IMR-90 (cell line): ENCODE measurements at regions not wholly inside any gene's neighbourhood (a gene's known extent, or its start where the extent isn't known, plus 50 kb on each side); places are given as distances from the start of the nearest gene placed in this dataset.

Experiments
- ATAC-seq: fragments of 200-7000 bp; cut with Tn5 transposase; 2 replicates; pipeline ENCODE4 v1.9.1; 2020; ENCODE audit warnings: low read depth, mild to moderate bottlenecking, moderate library complexity
- BruUV-seq: library from RNA; stranded (reverse); fragments of 400-500 nt; replicated peaks from 2 replicates; lab custom pipeline; 2021; lab: Mats Ljungman, UMichigan
- CTCF ChIA-PET: fragments of 300-600 bp; formaldehyde crosslinking; extraction: SDS; loops from one replicate; lab custom pipeline; 2021; ENCODE audit warnings: antibody characterized with exemption; lab: Yijun Ruan, JAX
- POLR2A ChIA-PET: fragments of 300-600 bp; sonication (Branson Sonifier 250); formaldehyde crosslinking; loops from one replicate; lab custom pipeline; 2022; ENCODE audit warnings: antibody characterized with exemption; ENCODE audit not compliant: unreplicated experiment; lab: Charles Lee
- DNase-seq: peaks from one replicate; pipeline ENCODE4 v3.0.0; 2013
- H2AFZ ChIP-seq: replicated peaks from 2 replicates; pipeline ENCODE3; 2013; ENCODE audit warnings: low read length, mild to moderate bottlenecking; ENCODE audit not compliant: poor library complexity
- H2AK5ac ChIP-seq: 2 replicates; pipeline ENCODE4 v1.6.1; 2013; ENCODE audit warnings: low read depth, low read length, inconsistent platforms
- H2AK9ac ChIP-seq: replicated peaks from 2 replicates; pipeline ENCODE3; 2013; ENCODE audit warnings: mild to moderate bottlenecking, low read depth, low read length, moderate library complexity; ENCODE audit not compliant: poor library complexity
- H2BK120ac ChIP-seq: 2 replicates; pipeline ENCODE4 v1.6.1; 2013; ENCODE audit warnings: low read depth, low read length, inconsistent platforms
- H2BK15ac ChIP-seq: 3 replicates; pipeline ENCODE4 v1.6.1; 2013; ENCODE audit warnings: low read depth, low read length, inconsistent platforms
- H2BK20ac ChIP-seq: 2 replicates; pipeline ENCODE4 v1.6.1; 2013; ENCODE audit warnings: low read depth, mild to moderate bottlenecking, inconsistent platforms, low read length, moderate library complexity
- H2BK5ac ChIP-seq: 2 replicates; pipeline ENCODE4 v1.6.1; 2013; ENCODE audit warnings: mild to moderate bottlenecking, low read depth, low read length, inconsistent platforms; ENCODE audit not compliant: poor library complexity, severe bottlenecking
- H3K14ac ChIP-seq: replicated peaks from 2 replicates; pipeline ENCODE4 v1.6.1; 2013; ENCODE audit warnings: low read depth, low read length, inconsistent platforms
- H3K18ac ChIP-seq: 2 replicates; pipeline ENCODE4 v1.6.1; 2013; ENCODE audit warnings: low read depth, low read length, control low read depth
- H3K23ac ChIP-seq: 2 replicates; pipeline ENCODE4 v1.6.1; 2013; ENCODE audit warnings: low read depth, low read length, inconsistent platforms
- H3K27ac ChIP-seq: 2 replicates; pipeline ENCODE4 v1.5.1; 2013; ENCODE audit warnings: mild to moderate bottlenecking, control low read depth, low read length; ENCODE audit not compliant: insufficient read depth
- H3K27me3 ChIP-seq: 2 replicates; pipeline ENCODE4 v1.6.1; 2013; ENCODE audit warnings: low read length; ENCODE audit not compliant: control insufficient read depth, insufficient read depth
- H3K36me3 ChIP-seq: 2 replicates; pipeline ENCODE4 v1.6.1; 2013; ENCODE audit warnings: low read length, mixed read lengths; ENCODE audit not compliant: control insufficient read depth, insufficient read depth
- H3K4ac ChIP-seq: 2 replicates; pipeline ENCODE4 v1.6.1; 2013; ENCODE audit warnings: low read depth, low read length, inconsistent platforms
- H3K4me1 ChIP-seq: 2 replicates; pipeline ENCODE4 v1.6.1; 2013; ENCODE audit warnings: low read length, mixed read lengths; ENCODE audit not compliant: control insufficient read depth, insufficient read depth
- H3K4me2 ChIP-seq: 2 replicates; pipeline ENCODE4 v1.6.1; 2013; ENCODE audit warnings: low read depth, mild to moderate bottlenecking, control low read depth, low read length, moderate library complexity
- H3K4me3 ChIP-seq: 2 replicates; pipeline ENCODE4 v1.5.1; 2013; ENCODE audit warnings: low read depth, mild to moderate bottlenecking, control low read depth, low read length, moderate library complexity; ENCODE audit not compliant: insufficient read depth
- H3K56ac ChIP-seq: 2 replicates; pipeline ENCODE4 v1.6.1; 2013; ENCODE audit warnings: low read length, inconsistent platforms; ENCODE audit not compliant: insufficient read depth; ENCODE audit errors: extremely low read depth
- H3K79me1 ChIP-seq, 2 experiments: 2 replicates each; pipeline ENCODE4 v1.6.1; 2013; ENCODE audit warnings: low read length in 2 of 2, inconsistent platforms in 1 of 2, low read depth in 1 of 2
- H3K9ac ChIP-seq: 2 replicates; pipeline ENCODE4 v1.6.1; 2013; ENCODE audit warnings: low read depth, low read length, control low read depth
- H3K9me1 ChIP-seq: 2 replicates; pipeline ENCODE4 v1.6.1; 2013; ENCODE audit warnings: low read length, inconsistent platforms; ENCODE audit not compliant: insufficient read depth
- H3K9me3 ChIP-seq: 2 replicates; pipeline ENCODE4 v1.6.1; 2013; ENCODE audit warnings: low read length; ENCODE audit not compliant: control insufficient read depth, insufficient read depth
- H4K20me1 ChIP-seq: 2 replicates; pipeline ENCODE4 v1.6.1; 2013; ENCODE audit warnings: low read length, inconsistent platforms; ENCODE audit not compliant: insufficient read depth
- H4K5ac ChIP-seq: 2 replicates; pipeline ENCODE4 v1.6.1; 2013; ENCODE audit warnings: mild to moderate bottlenecking, low read depth, low read length, control low read depth
- H4K8ac ChIP-seq, 2 experiments: 2 replicates each; pipeline ENCODE4 v1.6.1; 2013; ENCODE audit warnings: low read depth in 2 of 2, low read length in 2 of 2, control low read depth in 1 of 2, inconsistent platforms in 1 of 2
- H4K91ac ChIP-seq: 2 replicates; pipeline ENCODE4 v1.6.1; 2013; ENCODE audit warnings: low read depth, low read length, inconsistent platforms; ENCODE audit not compliant: insufficient read depth
- BHLHE40 ChIP-seq: fragments of 150-350 bp; IDR thresholded peaks from 2 replicates; pipeline ENCODE4 v1.6.1; 2016; ENCODE audit warnings: mild to moderate bottlenecking, low read depth, low read length
- CEBPB ChIP-seq: IDR thresholded peaks from 2 replicates; pipeline ENCODE4 v1.6.1; 2012; ENCODE audit warnings: low read depth, low read length, improper control_type of control experiment
- CHD1 ChIP-seq: IDR thresholded peaks from 2 replicates; pipeline ENCODE4 v1.6.1; 2012; ENCODE audit warnings: low read depth, low read length, improper control_type of control experiment
- CTCF ChIP-seq: conservative IDR thresholded peaks from 2 replicates; pipeline ENCODE4 v1.5.1; 2012; ENCODE audit warnings: mild to moderate bottlenecking, low read depth, low read length, improper control_type of control experiment
- ELK1 ChIP-seq: fragments of 150-350 bp; IDR thresholded peaks from 2 replicates; pipeline ENCODE4 v1.6.1; 2016; ENCODE audit warnings: low read depth, mild to moderate bottlenecking, low read length, moderate library complexity, borderline replicate concordance
- FOS ChIP-seq: fragments of 150-350 bp; IDR thresholded peaks from 2 replicates; pipeline ENCODE4 v1.6.1; 2016; ENCODE audit warnings: low read depth, low read length
- MAFK ChIP-seq: IDR thresholded peaks from 2 replicates; pipeline ENCODE4 v1.6.1; 2012; ENCODE audit warnings: low read depth, low read length, improper control_type of control experiment
- MAZ ChIP-seq: IDR thresholded peaks from 2 replicates; pipeline ENCODE4 v1.6.1; 2012; ENCODE audit warnings: low read depth, mild to moderate bottlenecking, low read length, improper control_type of control experiment, moderate library complexity, borderline replicate concordance
- MXI1 ChIP-seq: IDR thresholded peaks from 2 replicates; pipeline ENCODE4 v1.6.1; 2012; ENCODE audit warnings: low read depth, mild to moderate bottlenecking, low read length, moderate library complexity, borderline replicate concordance
- NFE2L2 ChIP-seq: fragments of 150-350 bp; IDR thresholded peaks from 2 replicates; pipeline ENCODE4 v1.6.1; 2016; ENCODE audit warnings: low read depth, mild to moderate bottlenecking, low read length
- POLR2A ChIP-seq: IDR thresholded peaks from 2 replicates; pipeline ENCODE4 v1.6.1; 2012; ENCODE audit warnings: mild to moderate bottlenecking, low read depth, low read length
- RAD21 ChIP-seq: IDR thresholded peaks from 2 replicates; pipeline ENCODE4 v1.6.1; 2012; ENCODE audit warnings: low read length, improper control_type of control experiment
- RCOR1 ChIP-seq: IDR thresholded peaks from 2 replicates; pipeline ENCODE4 v1.6.1; 2012; ENCODE audit warnings: mild to moderate bottlenecking, low read length, improper control_type of control experiment; ENCODE audit not compliant: insufficient replicate concordance
- RFX5 ChIP-seq: IDR thresholded peaks from 2 replicates; pipeline ENCODE4 v1.8.0; 2012; ENCODE audit warnings: low read depth, mild to moderate bottlenecking, low read length, moderate library complexity
- SMC3 ChIP-seq: fragments of 150-350 bp; IDR thresholded peaks from 2 replicates; pipeline ENCODE4 v1.6.1; 2016; ENCODE audit warnings: low read depth, mild to moderate bottlenecking, antibody characterized with exemption, low read length, moderate library complexity
- USF2 ChIP-seq: fragments of 150-350 bp; IDR thresholded peaks from 2 replicates; pipeline ENCODE4 v1.6.1; 2017; ENCODE audit warnings: mild to moderate bottlenecking, antibody characterized with exemption, low read length, low read depth
- WGBS, 2 experiments: methylation state at CpG; one replicate each; pipeline versions ENCODE4 v1.1.5 to v1.1.7; 2013; ENCODE audit warnings: missing lambda C conversion rate in 2 of 2; ENCODE audit not compliant: insufficient read length in 1 of 2; ENCODE audit errors: extremely low coverage in 2 of 2; 5-methylcytosine and 5-hydroxymethylcytosine counted together
- dilution Hi-C: fragments of 300-500 bp; cut with HindIII; formaldehyde crosslinking; loops from one replicate; pipeline ENCODE4 v1.14.3; 2018; ENCODE audit warnings: low sequenced_read_pairs; ENCODE audit not compliant: unreplicated experiment
- in situ Hi-C: fragments of 300-500 bp; cut with MboI; formaldehyde crosslinking; loops from 3 replicates; pipeline ENCODE4 v1.14.3; 2019; ENCODE audit warnings: low sequenced_read_pairs, inconsistent platforms, mixed read lengths
- intact Hi-C: fragments of 100-400 bp; cut with micrococcal nuclease; formaldehyde crosslinking; loops from 2 replicates; pipeline ENCODE4 v1.10.0; 2022

- H3K79me1 ChIP-seq: no peaks in the 10 kb centered on the region
- no peaks in the 10 kb centered on the region for H3K36me3 ChIP-seq
- H3K56ac ChIP-seq: no peak overlapping the region
- ChIA-PET CTCF (no interaction called here), POLR2A (no interaction called here)
- no peaks in the 10 kb centered on the region for H4K20me1 ChIP-seq
- no peak for ATAC-seq
- H2AK9ac ChIP-seq: no peak overlapping the region
- H3K14ac ChIP-seq: no peak overlapping the region
- dilution Hi-C loops: no loop called here
- H3K27ac ChIP-seq: no peak overlapping the region
- WGBS, 2 experiments: no CpG with 5 or more reads among the region's 7 CpGs
- TF ChIP-seq ELK1: no peak
- TF ChIP-seq POLR2A: no peak
- TF ChIP-seq RFX5: no peak
- TF ChIP-seq FOS: no peak
- no peak for TF ChIP-seq RCOR1
- TF ChIP-seq CHD1: no peak
- TF ChIP-seq CEBPB: no peak
- no peak for TF ChIP-seq MAFK
- no peak for TF ChIP-seq BHLHE40
- no peak for TF ChIP-seq NFE2L2
- TF ChIP-seq CTCF: no peak
- no peak for TF ChIP-seq MXI1
- TF ChIP-seq RAD21: no peak
- no peak for TF ChIP-seq MAZ
- no peak for TF ChIP-seq SMC3
- TF ChIP-seq USF2: no peak
- no peaks in the 10 kb centered on the region for H3K9me3 ChIP-seq
- H3K4me3 ChIP-seq: no peak overlapping the region
- no peak overlapping the region for H3K4ac ChIP-seq
- H2AK5ac ChIP-seq: no peak overlapping the region
- no peak overlapping the region for H3K18ac ChIP-seq
- no peaks in the 10 kb centered on the region for H3K9me1 ChIP-seq
- H3K27me3 ChIP-seq: no peaks in the 10 kb centered on the region
- H2BK20ac ChIP-seq: no peak overlapping the region
- no peak overlapping the region for H2BK15ac ChIP-seq
- no peaks in the 10 kb centered on the region for H3K4me1 ChIP-seq
- no peak overlapping the region for H2BK5ac ChIP-seq
- no peak overlapping the region for H4K91ac ChIP-seq
- DNase-seq: no peak
- no peak overlapping the region for H4K5ac ChIP-seq
- no peak overlapping the region for H3K9ac ChIP-seq
- in situ Hi-C loops: no loop called here
- no peak overlapping the region for H4K8ac ChIP-seq
- intact Hi-C loops: no loop called here
- no peak overlapping the region for H2BK120ac ChIP-seq
- no TSS peak for BruUV-seq
- no peak overlapping the region for H3K4me2 ChIP-seq
- no peak overlapping the region for H3K23ac ChIP-seq
- no peak overlapping the region for H2AFZ ChIP-seq
Observed at GRCh38 chr3:61333192-61333961, 82.1 kb upstream of the FHIT start.
